ENCODE measurements at regions not wholly inside any gene's neighbourhood (a gene's known extent, or its start where the extent isn't known, plus 50 kb on each side); places are given as distances from the start of the nearest gene placed in this dataset.

DNA sequence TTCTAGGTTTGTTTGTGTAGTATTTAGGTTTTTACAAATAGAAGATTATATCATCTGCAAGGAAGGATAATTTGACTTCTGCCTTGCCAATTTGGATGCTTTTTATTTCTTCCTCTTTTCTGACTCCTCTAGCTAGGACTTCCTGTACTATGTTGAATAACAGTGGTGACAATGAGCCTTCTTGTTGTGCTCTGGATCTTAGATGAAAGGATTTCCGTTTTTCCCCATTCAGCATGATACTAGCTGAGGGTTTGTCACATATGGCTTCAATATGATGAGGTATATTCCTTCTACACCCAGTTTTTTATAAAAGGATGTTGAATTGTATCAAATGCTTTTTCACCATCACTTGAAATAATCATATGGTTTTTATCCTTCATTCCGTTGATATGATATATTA is 101.4 kb downstream of the FBXO4 start:
- no peak overlapping the region for H3K4me3 Mint-ChIP-seq
- Histone ChIP-seq H3K4me1 (no peaks in the 10 kb centered on the region), H3K27ac (no peak overlapping the region), H2AFZ (replicated peaks) (no peak overlapping the region), H3K9me3 (ENCODE audit: low read depth) (no peaks in the 10 kb centered on the region), H4K20me1 (ENCODE audit: low read depth) (no peaks in the 10 kb centered on the region), H3K27me3 (no peaks in the 10 kb centered on the region), H3K9ac (no peak overlapping the region), H3K79me2 (ENCODE audit: low read depth) (no peaks in the 10 kb centered on the region), H3K4me2 (no peak overlapping the region), H3K36me3 (no peaks in the 10 kb centered on the region), H3F3A (ENCODE audit: low read depth) (no peaks in the 10 kb centered on the region), H3K4me3 (no peak overlapping the region)
- TF ChIP-seq EZH2 (IDR thresholded peaks at IDR 0.05) (no peak), EZH2phosphoT487 (IDR thresholded peaks at IDR 0.05) (no peak)
- TF ChIP-seq, protein P1, sequence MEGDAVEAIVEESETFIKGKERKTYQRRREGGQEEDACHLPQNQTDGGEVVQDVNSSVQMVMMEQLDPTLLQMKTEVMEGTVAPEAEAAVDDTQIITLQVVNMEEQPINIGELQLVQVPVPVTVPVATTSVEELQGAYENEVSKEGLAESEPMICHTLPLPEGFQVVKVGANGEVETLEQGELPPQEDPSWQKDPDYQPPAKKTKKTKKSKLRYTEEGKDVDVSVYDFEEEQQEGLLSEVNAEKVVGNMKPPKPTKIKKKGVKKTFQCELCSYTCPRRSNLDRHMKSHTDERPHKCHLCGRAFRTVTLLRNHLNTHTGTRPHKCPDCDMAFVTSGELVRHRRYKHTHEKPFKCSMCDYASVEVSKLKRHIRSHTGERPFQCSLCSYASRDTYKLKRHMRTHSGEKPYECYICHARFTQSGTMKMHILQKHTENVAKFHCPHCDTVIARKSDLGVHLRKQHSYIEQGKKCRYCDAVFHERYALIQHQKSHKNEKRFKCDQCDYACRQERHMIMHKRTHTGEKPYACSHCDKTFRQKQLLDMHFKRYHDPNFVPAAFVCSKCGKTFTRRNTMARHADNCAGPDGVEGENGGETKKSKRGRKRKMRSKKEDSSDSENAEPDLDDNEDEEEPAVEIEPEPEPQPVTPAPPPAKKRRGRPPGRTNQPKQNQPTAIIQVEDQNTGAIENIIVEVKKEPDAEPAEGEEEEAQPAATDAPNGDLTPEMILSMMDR (IDR thresholded peaks at IDR 0.05): no peak
- no peaks in the 10 kb centered on the region for H3K4me1 Mint-ChIP-seq
- peaks cover 2% of the 10 kb centered on the region for H3K9me3 Mint-ChIP-seq
- H3K36me3 Mint-ChIP-seq: no peaks in the 10 kb centered on the region
- H3K27ac Mint-ChIP-seq: no peak overlapping the region
- no peak for DNase-seq (ENCODE audit: low spot score)
- no peaks in the 10 kb centered on the region for H3K27me3 Mint-ChIP-seq (ENCODE audit: insufficient read depth, low read depth)

DNA sequence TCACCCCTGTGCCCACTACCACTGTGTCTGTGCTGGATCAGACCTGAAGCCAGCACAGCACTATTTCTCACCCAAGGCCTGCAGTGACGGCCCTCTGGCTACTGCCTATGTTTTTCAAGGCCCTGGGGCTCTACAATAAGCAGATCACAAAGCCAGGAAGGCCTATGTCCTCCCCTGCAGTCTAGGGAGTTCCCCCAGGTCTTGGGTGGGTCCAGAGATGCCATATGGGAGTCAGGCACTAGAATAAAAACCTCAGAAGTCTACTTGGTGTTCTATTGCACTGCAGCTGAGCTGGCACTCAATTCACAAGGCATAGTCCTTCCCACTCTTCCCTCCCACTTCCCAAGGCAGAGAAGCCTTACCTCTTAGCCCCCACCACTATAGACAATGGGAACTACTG is 107.1 kb downstream of the FBXO4 start:
- no peaks in the 10 kb centered on the region for H3K9me3 ChIP-seq (ENCODE audit: low read depth)
- TF ChIP-seq EZH2phosphoT487 (IDR thresholded peaks at IDR 0.05): no peak
- no peak for TF ChIP-seq EZH2 (IDR thresholded peaks at IDR 0.05)
- TF ChIP-seq, protein P1 (IDR thresholded peaks at IDR 0.05): no peak
- Mint-ChIP-seq H3K4me1 (peaks cover 2% of the 10 kb centered on the region), H3K36me3 (no peaks in the 10 kb centered on the region), H3K4me3 (no peak overlapping the region), H3K27me3 (ENCODE audit: insufficient read depth, low read depth) (peaks cover 2% of the 10 kb centered on the region), H3K9me3 (no peaks in the 10 kb centered on the region), H3K27ac (no peak overlapping the region)
- no peaks in the 10 kb centered on the region for H3K27me3 ChIP-seq
- H3K79me2 ChIP-seq (ENCODE audit: low read depth): no peaks in the 10 kb centered on the region
- no peaks in the 10 kb centered on the region for H3K36me3 ChIP-seq
- no peaks in the 10 kb centered on the region for H4K20me1 ChIP-seq (ENCODE audit: low read depth)
- no peak for DNase-seq (ENCODE audit: low spot score)
- no peak overlapping the region for H3K4me2 ChIP-seq
- H3K9ac ChIP-seq: no peak overlapping the region
- H3K27ac ChIP-seq: no peak overlapping the region
- no peak overlapping the region for H2AFZ ChIP-seq (replicated peaks)
- no peak overlapping the region for H3K4me3 ChIP-seq
- no peaks in the 10 kb centered on the region for H3F3A ChIP-seq (ENCODE audit: low read depth)
- peaks cover 3% of the 10 kb centered on the region for H3K4me1 ChIP-seq

DNA sequence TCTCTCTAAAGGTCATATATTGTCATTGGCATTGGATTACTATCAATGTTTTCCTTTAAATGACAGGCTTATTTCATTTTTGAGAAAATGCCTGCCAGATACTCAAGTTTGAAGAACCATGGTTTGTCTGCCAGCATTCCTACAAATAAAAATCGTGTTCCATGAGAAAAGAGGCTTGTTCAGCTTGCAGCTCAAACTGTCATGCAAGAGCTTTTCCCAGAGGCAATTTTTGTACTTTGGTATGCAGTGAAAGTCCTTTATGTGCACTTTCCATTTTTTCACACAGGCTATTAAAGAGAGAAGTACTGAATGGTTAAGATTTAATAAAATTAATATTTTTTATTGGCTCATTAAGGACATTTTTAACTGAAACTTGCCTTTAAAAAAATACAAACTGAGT is 110.4 kb downstream of the FBXO4 start:
- no peak overlapping the region for H3K4me3 Mint-ChIP-seq
- H3K79me2 ChIP-seq (ENCODE audit: low read depth): no peaks in the 10 kb centered on the region
- no peaks in the 10 kb centered on the region for H3K9me3 ChIP-seq (ENCODE audit: low read depth)
- no peaks in the 10 kb centered on the region for H3K36me3 ChIP-seq
- H2AFZ ChIP-seq (replicated peaks): no peak overlapping the region
- H3K27ac Mint-ChIP-seq: no peak overlapping the region
- H3K4me3 ChIP-seq: no peak overlapping the region
- TF ChIP-seq, protein P1 (IDR thresholded peaks at IDR 0.05): no peak
- TF ChIP-seq EZH2phosphoT487 (IDR thresholded peaks at IDR 0.05): no peak
- no peak for TF ChIP-seq EZH2 (IDR thresholded peaks at IDR 0.05)
- DNase-seq (ENCODE audit: low spot score): no peak
- no peak overlapping the region for H3K9ac ChIP-seq
- H3K27me3 Mint-ChIP-seq (ENCODE audit: insufficient read depth, low read depth): peaks cover 2% of the 10 kb centered on the region
- peaks cover 5% of the 10 kb centered on the region for H3K4me1 Mint-ChIP-seq
- peaks cover 7% of the 10 kb centered on the region for H3K4me1 ChIP-seq
- H3K4me2 ChIP-seq: no peak overlapping the region
- no peak overlapping the region for H3K27ac ChIP-seq
- H3K27me3 ChIP-seq: no peaks in the 10 kb centered on the region
- H3F3A ChIP-seq (ENCODE audit: low read depth): no peaks in the 10 kb centered on the region
- H4K20me1 ChIP-seq (ENCODE audit: low read depth): no peaks in the 10 kb centered on the region
- H3K36me3 Mint-ChIP-seq: no peaks in the 10 kb centered on the region
- no peaks in the 10 kb centered on the region for H3K9me3 Mint-ChIP-seq
